DOHH2 (cell line): ENCODE measurements at regions not wholly inside any gene's neighbourhood (a gene's known extent, or its start where the extent isn't known, plus 50 kb on each side); places are given as distances from the start of the nearest gene placed in this dataset.
"Not testable (repeated sequence)": the region's sequence is repeated elsewhere in the genome, so short reads cannot be mapped to it uniquely, and the experiment has no call there.

Experiments
- H3F3A ChIP-seq: fragments of 200-600 bp; sonication (generic), shearing (Covaris generic); 2 replicates; pipeline ENCODE4 v1.6.0; 2016; ENCODE audit warnings: antibody characterized with exemption, mild to moderate bottlenecking; ENCODE audit not compliant: control insufficient read depth, insufficient read depth
- H3K27ac ChIP-seq: fragments of 200-600 bp; sonication (generic); 2 replicates; pipeline ENCODE4 v1.5.1; 2014; ENCODE audit warnings: low read depth, mild to moderate bottlenecking, low read length, moderate library complexity
- H3K27me3 ChIP-seq: fragments of 200-600 bp; sonication (generic); 2 replicates; pipeline ENCODE4 v1.6.1; 2014; ENCODE audit warnings: mild to moderate bottlenecking, low read length, mixed read lengths; ENCODE audit not compliant: control insufficient read depth
- H3K36me3 ChIP-seq: fragments of 200-600 bp; sonication (generic); 2 replicates; pipeline ENCODE4 v1.6.1; 2014; ENCODE audit warnings: mild to moderate bottlenecking, low read length, moderate library complexity, mixed read lengths; ENCODE audit not compliant: control insufficient read depth
- H3K4me1 ChIP-seq: fragments of 200-600 bp; sonication (generic); 2 replicates; pipeline ENCODE4 v1.6.1; 2014; ENCODE audit warnings: mild to moderate bottlenecking, low read length, mixed read lengths; ENCODE audit not compliant: control insufficient read depth
- H3K4me2 ChIP-seq: fragments of 200-600 bp; sonication (generic); 2 replicates; pipeline ENCODE4 v1.6.0; 2014; ENCODE audit warnings: mild to moderate bottlenecking, low read length, moderate library complexity
- H3K4me3 ChIP-seq: fragments of 200-600 bp; sonication (generic); 2 replicates; pipeline ENCODE4 v1.5.1; 2014; ENCODE audit warnings: mild to moderate bottlenecking, low read length, mixed read lengths
- H3K79me2 ChIP-seq: fragments of 200-600 bp; sonication (generic); 2 replicates; pipeline ENCODE4 v1.6.1; 2014; ENCODE audit warnings: mild to moderate bottlenecking, low read length, mixed read lengths; ENCODE audit not compliant: control insufficient read depth
- H3K9me2 ChIP-seq: fragments of 200-600 bp; sonication (generic); replicated peaks from 2 replicates; pipeline ENCODE4 v1.6.1; 2014; ENCODE audit warnings: mild to moderate bottlenecking, low read length, mixed read lengths; ENCODE audit not compliant: control insufficient read depth
- H3K9me3 ChIP-seq: fragments of 200-600 bp; sonication (generic); 2 replicates; pipeline ENCODE4 v1.6.1; 2014; ENCODE audit warnings: antibody characterized with exemption, low read length, mixed read lengths; ENCODE audit not compliant: control insufficient read depth, insufficient read depth
- H4K20me1 ChIP-seq: fragments of 200-600 bp; sonication (generic); 2 replicates; pipeline ENCODE4 v1.6.0; 2014; ENCODE audit warnings: low read depth, mild to moderate bottlenecking, antibody characterized with exemption, low read length, moderate library complexity; ENCODE audit not compliant: control insufficient read depth, insufficient read depth
- CTCF ChIP-seq: fragments of 200-600 bp; sonication (generic); IDR thresholded peaks from one replicate; pipeline ENCODE4 v1.5.1; 2014; ENCODE audit warnings: antibody characterized with exemption, mild to moderate bottlenecking, low read depth, low read length; ENCODE audit not compliant: poor library complexity, severe bottlenecking
- EZH2phosphoT487 ChIP-seq: fragments of 200-600 bp; sonication (generic); IDR thresholded peaks from 2 replicates; pipeline ENCODE4 v1.6.1; 2017; ENCODE audit warnings: borderline replicate concordance, mild to moderate bottlenecking, antibody characterized with exemption, low read length, moderate library complexity, mixed read lengths

GRCh38 chr15:53923741-53924140, 54.5 kb upstream of the UNC13C start:
- not testable (repeated sequence) for H3K4me3 ChIP-seq, H3K79me2 ChIP-seq, H3K9me3 ChIP-seq, H3F3A ChIP-seq, H4K20me1 ChIP-seq, H3K9me2 ChIP-seq, H3K4me1 ChIP-seq, H3K27ac ChIP-seq, H3K27me3 ChIP-seq, H3K4me2 ChIP-seq, H3K36me3 ChIP-seq

DNA sequence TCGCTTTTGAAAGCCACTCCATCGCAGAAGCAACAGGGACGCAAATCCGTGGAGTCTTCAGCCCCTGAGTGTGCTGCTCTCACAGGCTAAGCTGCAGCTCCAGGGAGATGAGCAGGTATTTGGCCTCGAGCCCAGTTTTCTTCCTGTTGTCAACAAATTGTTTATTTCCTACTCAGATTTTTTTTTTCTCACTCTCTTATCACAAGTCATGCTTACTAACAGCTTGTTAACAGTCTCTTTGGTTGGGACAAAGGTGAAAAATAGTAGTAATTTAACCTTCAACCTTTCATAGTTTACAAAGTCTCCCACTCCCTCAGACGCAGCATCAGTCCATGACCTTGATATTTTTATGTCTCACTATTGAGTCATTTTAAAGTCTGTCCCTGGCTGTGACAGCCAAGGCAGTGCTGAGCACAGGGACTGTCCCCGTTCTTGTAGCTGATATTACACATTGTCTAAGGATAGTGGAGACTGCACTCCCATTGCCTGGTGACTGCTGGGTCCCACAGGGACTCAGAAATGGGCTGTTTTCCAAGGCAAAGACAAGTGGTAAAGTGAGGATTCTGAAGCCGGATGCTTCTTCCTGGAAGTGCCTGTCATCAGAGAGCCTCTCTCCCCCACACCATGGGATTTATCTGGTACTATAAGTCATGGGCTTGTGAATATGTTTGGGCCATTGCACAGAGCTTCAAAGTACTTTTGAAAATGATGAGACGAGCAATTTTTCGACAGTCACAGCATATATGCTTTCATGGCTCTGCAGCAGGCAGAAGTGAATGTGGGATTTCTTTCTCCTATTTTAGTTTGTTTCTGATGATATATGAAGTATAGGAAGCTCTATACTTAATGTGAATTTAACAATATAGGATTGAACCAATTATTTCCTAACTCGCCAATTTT, 59.8 kb upstream of the UNC13C start:
- H3K27ac ChIP-seq = no peak overlapping the region
- no peaks in the 10 kb centered on the region for H3K4me1 ChIP-seq
- H3K4me3 ChIP-seq = no peak overlapping the region
- H3F3A ChIP-seq = no peaks in the 10 kb centered on the region
- no peaks in the 10 kb centered on the region for H3K27me3 ChIP-seq
- H3K79me2 ChIP-seq = no peaks in the 10 kb centered on the region
- no peak for TF ChIP-seq EZH2phosphoT487
- TF ChIP-seq CTCF = no peak
- H3K36me3 ChIP-seq = no peaks in the 10 kb centered on the region
- no peak overlapping the region for H3K4me2 ChIP-seq
- no peaks in the 10 kb centered on the region for H3K9me2 ChIP-seq
- no peaks in the 10 kb centered on the region for H3K9me3 ChIP-seq
- no peaks in the 10 kb centered on the region for H4K20me1 ChIP-seq

DNA sequence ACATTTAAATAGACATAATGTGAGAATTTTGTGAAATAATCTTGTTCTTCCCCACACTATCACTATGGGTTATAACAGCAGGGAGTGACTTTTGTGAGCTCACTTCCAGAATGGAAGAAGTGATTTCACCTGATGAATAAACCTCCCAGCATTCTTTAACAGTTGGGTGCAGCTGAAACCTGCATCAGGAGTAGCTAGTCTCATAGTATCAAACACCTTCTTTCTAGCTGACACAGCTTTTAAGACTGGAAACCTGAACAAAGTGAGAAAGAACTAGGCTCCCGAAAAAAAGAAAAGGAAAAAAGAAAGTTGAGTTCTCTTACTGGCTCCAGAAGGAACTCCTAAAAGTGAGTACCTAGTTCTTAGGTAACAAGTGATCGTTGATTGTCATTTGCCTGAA, 61.1 kb upstream of the UNC13C start:
- no peak overlapping the region for H3K4me3 ChIP-seq
- no peaks in the 10 kb centered on the region for H3K36me3 ChIP-seq
- H3K9me3 ChIP-seq = no peaks in the 10 kb centered on the region
- no peaks in the 10 kb centered on the region for H3K27me3 ChIP-seq
- TF ChIP-seq CTCF (no peak), EZH2phosphoT487 (no peak)
- no peak overlapping the region for H3K27ac ChIP-seq
- no peaks in the 10 kb centered on the region for H4K20me1 ChIP-seq
- no peaks in the 10 kb centered on the region for H3K4me1 ChIP-seq
- no peaks in the 10 kb centered on the region for H3K79me2 ChIP-seq
- H3K4me2 ChIP-seq = no peak overlapping the region
- H3K9me2 ChIP-seq = no peaks in the 10 kb centered on the region
- no peaks in the 10 kb centered on the region for H3F3A ChIP-seq

- Histone ChIP-seq H3K4me3 (no peak overlapping the region), H3K4me1 (no peaks in the 10 kb centered on the region), H3K9me3 (no peaks in the 10 kb centered on the region), H4K20me1 (no peaks in the 10 kb centered on the region), H3K27ac (no peak overlapping the region), H3K79me2 (no peaks in the 10 kb centered on the region), H3F3A (no peaks in the 10 kb centered on the region), H3K27me3 (no peaks in the 10 kb centered on the region), H3K4me2 (no peak overlapping the region), H3K9me2 (no peaks in the 10 kb centered on the region), H3K36me3 (no peaks in the 10 kb centered on the region)
- TF ChIP-seq CTCF (no peak), EZH2phosphoT487 (no peak)
These were observed 66.8 kb upstream of the UNC13C start for GRCh38 chr15:53911431-53911830.
